ENCODE measurements at regions not wholly inside any gene's neighbourhood (a gene's known extent, or its start where the extent isn't known, plus 50 kb on each side); places are given as distances from the start of the nearest gene placed in this dataset.

- POLR2A ChIA-PET: no interaction called here
- CTCF ChIA-PET: no interaction called here
Observed at GRCh38 chr2:103902347-103902746, 951.6 kb upstream of the POU3F3 start.

- ChIA-PET CTCF (no interaction called here), POLR2A (no interaction called here)
Observed at GRCh38 chr2:103921161-103921560, 932.8 kb upstream of the POU3F3 start.

- ChIA-PET CTCF (no interaction called here), POLR2A (no interaction called here)
Observed at GRCh38 chr2:103942199-103942598, 911.7 kb upstream of the POU3F3 start.

GRCh38 chr2:103945083-103945482 is 908.8 kb upstream of the POU3F3 start:
- ChIA-PET POLR2A (no interaction called here), CTCF (no interaction called here)

DNA sequence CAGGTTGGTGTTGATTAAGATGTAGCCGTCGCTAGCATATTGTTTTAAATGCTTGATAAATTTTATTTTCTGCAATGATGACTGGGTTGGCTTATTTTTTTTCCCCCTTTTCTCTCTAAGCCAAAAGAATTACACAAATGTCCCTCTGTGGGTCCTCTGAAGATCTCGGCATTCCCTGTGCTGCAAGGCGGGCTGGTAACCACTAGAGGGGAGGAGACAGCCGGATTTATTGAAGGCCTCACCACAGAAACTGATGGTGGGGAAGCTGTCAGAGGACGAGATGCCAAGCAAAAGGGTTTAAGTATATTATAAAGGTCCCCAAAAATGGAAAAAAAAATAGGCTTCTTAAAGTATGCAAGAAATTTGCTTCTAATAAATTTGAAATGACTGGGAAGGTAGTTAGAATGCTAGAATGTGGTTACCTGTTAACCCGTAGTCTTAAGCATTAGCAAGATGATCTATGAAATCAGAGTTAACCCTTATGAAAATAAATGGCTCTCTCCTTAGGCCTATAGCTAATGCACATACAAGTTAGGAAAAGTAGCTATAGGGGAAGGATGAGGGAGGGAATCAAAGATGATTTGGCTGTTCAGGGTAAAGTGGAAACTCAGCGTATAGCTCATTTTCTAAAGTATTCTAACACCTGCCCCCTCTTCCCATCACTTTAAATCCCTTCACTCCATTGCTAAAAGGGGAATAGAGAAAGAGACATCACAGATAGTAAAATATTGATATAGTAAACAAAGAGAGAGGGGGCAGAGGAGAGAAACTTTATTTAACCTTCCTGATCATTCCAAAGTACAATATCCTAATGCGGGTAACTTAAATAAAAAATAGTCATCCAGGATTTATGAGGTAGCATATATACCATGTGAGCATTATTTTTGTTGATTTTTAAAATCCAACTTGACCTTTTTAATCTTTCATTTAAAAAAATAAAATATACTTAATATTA is 894.5 kb upstream of the POU3F3 start:
- CTCF ChIA-PET: no interaction called here
- POLR2A ChIA-PET: no interaction called here

GRCh38 chr2:103960129-103960513 is 893.8 kb upstream of the POU3F3 start:
- ChIA-PET POLR2A (no interaction called here), CTCF (no interaction called here)

DNA sequence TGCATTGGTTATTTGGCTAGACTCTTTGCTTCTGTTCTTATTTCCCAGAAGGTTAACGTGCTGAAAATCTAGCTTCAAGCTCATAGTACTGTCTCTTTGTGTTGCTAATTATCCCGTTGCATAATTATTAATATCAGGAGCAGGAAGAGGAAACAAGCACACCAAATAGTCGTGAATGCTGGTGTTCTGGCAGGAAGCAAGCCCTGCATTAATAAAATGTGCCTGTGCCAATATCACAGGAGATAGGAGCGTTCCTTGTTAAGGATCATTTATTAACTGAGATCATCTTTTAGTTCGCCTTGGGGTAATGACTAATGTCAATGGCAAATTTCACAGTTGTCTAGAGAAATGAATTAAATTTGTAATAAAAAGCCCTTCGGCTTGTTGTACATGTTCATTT is 893.0 kb upstream of the POU3F3 start:
- ChIA-PET CTCF (no interaction called here), POLR2A (no interaction called here)

GRCh38 chr2:103961862-103962261 is 892.1 kb upstream of the POU3F3 start:
- CTCF ChIA-PET: no interaction called here
- POLR2A ChIA-PET: no interaction called here

- CTCF ChIA-PET: no interaction called here
- POLR2A ChIA-PET: no interaction called here
Observed at GRCh38 chr2:103962670-103963069, 891.2 kb upstream of the POU3F3 start.

DNA sequence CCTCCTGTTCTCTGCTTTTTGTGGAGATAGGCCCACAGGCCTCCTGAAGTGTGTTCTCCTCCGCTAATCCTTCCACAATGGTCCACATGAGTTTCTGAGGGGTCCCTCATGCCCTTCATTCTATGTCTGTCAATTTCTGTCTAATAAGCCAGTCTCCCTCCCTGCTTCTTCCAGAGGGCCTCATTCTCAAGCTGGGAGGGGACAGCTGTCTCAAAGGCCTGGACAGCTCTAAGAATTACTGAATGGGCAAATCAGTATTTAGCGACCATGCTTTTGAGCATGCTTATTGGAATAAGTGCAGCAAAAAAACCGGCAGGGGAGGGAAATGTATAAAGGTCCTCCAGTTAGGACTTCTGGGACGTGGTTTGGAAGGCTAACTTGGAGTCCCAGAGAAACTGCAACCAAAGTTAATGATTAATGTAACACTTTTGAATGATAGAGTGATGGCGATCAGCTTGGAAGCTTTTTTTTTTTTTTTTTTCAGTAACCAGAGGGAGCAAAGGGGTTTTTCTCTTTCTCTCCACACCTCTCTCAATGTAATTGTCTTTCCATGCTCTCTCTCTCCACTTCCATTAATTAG is 890.7 kb upstream of the POU3F3 start:
- ChIA-PET CTCF (interaction anchor here (0.7 kb wide), 1 partner anchor 243 kb away, joined by 3 read pairs; no protein-coding TSS in a partner anchor), POLR2A (no interaction called here)

- CTCF ChIA-PET: no interaction called here
- POLR2A ChIA-PET: no interaction called here
Observed at GRCh38 chr2:103977241-103977640, 876.7 kb upstream of the POU3F3 start.

DNA sequence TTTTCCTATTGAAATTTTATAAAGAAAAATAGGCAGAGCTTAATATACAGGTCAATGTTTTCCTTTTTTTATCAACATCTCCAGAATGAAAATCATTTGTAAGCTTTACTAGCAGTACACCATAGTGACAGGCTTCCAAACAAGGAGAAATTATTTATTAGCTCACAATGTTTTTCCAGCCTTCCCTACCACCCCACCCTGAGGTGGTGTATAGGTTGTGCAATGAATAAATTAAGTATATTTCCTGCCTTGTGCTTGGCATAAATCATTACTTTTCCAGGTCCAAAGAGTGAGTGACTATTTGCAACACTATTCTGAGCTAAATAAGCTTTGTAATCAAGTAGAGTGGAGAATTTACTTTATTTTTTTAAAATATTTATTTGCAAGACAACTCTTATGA is 876.2 kb upstream of the POU3F3 start:
- ChIA-PET POLR2A (no interaction called here), CTCF (no interaction called here)

DNA sequence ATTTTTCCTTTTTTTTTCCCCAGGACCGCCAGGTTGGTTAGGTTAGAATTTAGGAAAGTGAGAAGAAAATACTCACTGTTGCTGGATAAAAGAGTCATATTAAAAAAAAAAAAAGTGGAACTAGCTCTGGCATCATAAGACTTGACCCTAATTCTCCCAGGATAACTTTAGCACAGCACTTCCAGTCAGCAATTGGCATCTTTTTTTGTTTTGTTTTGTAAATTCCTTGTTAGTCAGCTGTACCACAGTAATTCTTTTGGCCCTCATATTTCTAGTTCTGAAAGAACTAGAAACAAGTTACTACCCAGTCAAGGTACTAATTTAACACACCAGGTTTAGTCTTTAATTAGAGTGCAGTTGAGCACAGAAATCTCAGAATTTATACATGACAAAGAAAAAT is 873.5 kb upstream of the POU3F3 start:
- CTCF ChIA-PET: no interaction called here

GRCh38 chr2:103982691-103983090 is 871.2 kb upstream of the POU3F3 start:
- ChIA-PET POLR2A (no interaction called here), CTCF (no interaction called here)

More for the DNA sequence above, 873.5 kb upstream of the POU3F3 start:
- POLR2A ChIA-PET: no interaction called here

DNA sequence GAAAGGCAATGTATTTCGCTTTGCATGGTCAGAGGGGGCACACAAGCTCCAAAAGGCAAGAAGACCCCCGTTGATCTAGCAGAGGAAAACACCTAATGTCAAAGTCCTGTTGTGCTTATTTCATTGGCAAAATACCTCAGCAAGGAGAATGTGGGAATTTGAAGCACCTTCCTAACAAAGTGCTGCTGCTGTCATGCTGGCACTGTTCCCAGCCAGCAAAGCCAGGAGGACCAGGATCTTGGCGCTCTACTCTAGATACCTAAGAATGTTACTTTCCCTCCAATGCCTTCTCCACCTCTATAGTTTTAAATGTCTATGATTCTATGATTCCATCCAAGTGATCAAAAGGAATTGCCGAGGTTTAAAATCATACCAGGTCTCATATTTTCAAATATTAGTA is 867.9 kb upstream of the POU3F3 start:
- CTCF ChIA-PET: no interaction called here

GRCh38 chr2:103991591-103991990 is 862.3 kb upstream of the POU3F3 start:
- CTCF ChIA-PET: no interaction called here
- POLR2A ChIA-PET: no interaction called here

More for the DNA sequence above, 867.9 kb upstream of the POU3F3 start:
- POLR2A ChIA-PET: no interaction called here

GRCh38 chr2:104004821-104005220 is 849.1 kb upstream of the POU3F3 start:
- CTCF ChIA-PET: no interaction called here
- POLR2A ChIA-PET: no interaction called here

GRCh38 chr2:104016801-104017200 is 837.1 kb upstream of the POU3F3 start:
- CTCF ChIA-PET: no interaction called here
- POLR2A ChIA-PET: no interaction called here

GRCh38 chr2:104023306-104023705 is 830.6 kb upstream of the POU3F3 start:
- ChIA-PET POLR2A (no interaction called here), CTCF (no interaction called here)

DNA sequence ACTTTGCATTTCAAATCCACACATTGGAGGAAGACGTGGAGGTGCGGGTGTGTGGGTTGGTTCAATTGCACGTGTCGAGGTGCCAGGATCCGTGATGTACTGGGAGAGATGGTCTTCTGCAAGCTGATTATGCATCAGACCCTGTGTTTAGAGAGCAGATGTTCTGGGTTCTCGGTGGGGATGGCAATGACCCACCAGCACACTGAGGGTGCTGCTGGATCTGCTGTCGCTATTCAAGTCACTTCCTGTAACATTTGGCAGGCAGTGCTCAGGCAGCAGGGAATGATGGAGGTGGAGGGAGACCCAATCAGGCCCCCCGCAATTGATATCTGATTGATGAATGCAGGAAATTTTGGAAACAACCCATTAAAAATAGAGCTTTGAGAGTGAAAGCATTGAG is 830.1 kb upstream of the POU3F3 start:
- POLR2A ChIA-PET: no interaction called here
- CTCF ChIA-PET: no interaction called here

- CTCF ChIA-PET: no interaction called here
- POLR2A ChIA-PET: no interaction called here
Observed at GRCh38 chr2:104025295-104025694, 828.6 kb upstream of the POU3F3 start.

DNA sequence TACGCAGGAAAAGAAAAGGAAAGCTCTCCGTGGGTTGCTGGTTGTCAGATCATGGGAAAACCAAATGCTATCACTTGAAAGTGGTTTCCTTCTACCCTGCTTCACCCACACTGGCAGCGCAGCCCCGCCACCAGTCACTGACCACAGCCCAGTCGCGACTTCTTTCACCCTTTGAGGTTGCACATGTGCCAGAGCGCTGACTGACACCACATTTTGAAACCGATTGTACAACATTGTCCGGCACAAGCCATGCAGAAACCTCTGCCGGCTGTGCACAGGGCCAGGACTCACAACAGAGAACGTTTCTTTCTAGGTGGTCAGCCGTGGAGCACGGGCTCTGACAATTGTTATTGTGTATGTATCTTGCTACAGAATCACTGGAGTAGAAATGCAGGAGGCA is 827.2 kb upstream of the POU3F3 start:
- ChIA-PET CTCF (no interaction called here), POLR2A (no interaction called here)
